GM12874 (cell line): ENCODE measurements at regions not wholly inside any gene's neighbourhood (a gene's known extent, or its start where the extent isn't known, plus 50 kb on each side); places are given as distances from the start of the nearest gene placed in this dataset.

Experiments
- CTCF ChIP-seq: IDR thresholded peaks from 2 replicates; pipeline ENCODE4 v1.5.1; 2011; ENCODE audit warnings: low read depth, mild to moderate bottlenecking, control low read depth, low read length, moderate library complexity; ENCODE audit not compliant: insufficient read depth

GRCh38 chr5:103881560-103881959 is 319.0 kb upstream of the NUDT12 start:
- no peak for TF ChIP-seq CTCF

GRCh38 chr5:103867857-103868598 is 305.4 kb upstream of the NUDT12 start:
- no peak for TF ChIP-seq CTCF

DNA sequence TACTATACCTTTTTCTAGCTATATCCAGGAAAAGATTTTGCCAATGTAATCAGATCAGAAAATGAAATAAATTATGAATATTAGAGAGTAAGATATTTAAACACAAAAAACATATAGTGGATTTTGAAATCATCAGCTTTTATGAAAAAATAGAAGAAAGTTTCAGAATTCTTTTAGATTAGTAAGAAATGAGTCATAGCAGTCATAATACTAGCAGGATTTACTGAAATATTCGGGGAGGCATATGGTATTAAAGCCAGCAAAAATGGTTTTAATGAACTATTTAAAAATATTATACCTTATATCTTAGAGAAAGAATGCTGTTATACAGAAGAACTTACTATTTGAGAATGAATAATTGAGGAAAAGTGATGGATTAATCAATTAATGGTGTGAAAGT is 303.6 kb upstream of the NUDT12 start:
- no peak for TF ChIP-seq CTCF

GRCh38 chr5:103862398-103862797 is 299.8 kb upstream of the NUDT12 start:
- no peak for TF ChIP-seq CTCF

DNA sequence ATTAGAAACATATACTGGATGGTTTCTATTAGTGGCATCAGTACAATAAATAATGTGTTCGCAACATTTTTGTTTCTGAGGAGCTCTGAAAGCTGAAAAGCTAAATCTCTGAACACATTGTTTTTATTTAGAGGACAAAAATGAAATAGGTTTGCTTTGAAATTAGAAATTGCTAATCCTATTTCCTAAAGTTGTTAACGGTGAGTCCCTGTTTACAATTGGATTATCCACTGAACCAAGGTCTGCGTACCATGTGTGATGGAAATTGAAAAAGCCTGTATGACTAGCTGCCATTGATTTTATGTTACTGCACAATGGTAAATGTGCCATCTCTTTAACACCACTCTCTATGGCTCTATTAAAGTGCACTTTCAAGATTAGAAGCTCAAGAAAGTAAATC is 297.7 kb upstream of the NUDT12 start:
- TF ChIP-seq CTCF, result no peak

- no peak for TF ChIP-seq CTCF
Observed at GRCh38 chr5:103851091-103851490, 288.5 kb upstream of the NUDT12 start.

DNA sequence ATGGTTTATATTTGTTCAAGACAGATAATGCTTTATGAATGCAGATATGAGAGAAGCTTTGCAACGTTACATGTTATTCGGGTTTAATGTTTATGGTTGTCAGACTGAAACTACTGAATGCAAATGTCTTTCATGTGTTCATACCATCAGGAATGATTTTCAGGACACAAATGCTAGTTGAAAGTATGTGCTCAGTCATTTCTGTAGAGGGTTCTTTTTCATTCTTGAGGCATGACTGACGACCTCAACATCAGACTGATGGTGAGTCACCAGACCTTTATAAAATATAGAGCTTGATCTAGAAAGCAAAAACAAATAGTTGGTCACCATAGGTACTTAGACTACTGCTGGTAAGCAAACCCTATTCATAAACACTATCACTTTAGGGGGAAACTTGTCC is 287.3 kb upstream of the NUDT12 start:
- no peak for TF ChIP-seq CTCF

- no peak for TF ChIP-seq CTCF
Observed at GRCh38 chr5:103847060-103847459, 284.5 kb upstream of the NUDT12 start.
